Retinal pigment epithelial cell (primary cell): ENCODE measurements at regions not wholly inside any gene's neighbourhood (a gene's known extent, or its start where the extent isn't known, plus 50 kb on each side); places are given as distances from the start of the nearest gene placed in this dataset.

Source experiments
- DNase-seq: peaks from one replicate; pipeline ENCODE4 v3.0.0-alpha.2; 2010; ENCODE audit warnings: low read depth
- H3K4me3 ChIP-seq: 2 replicates; pipeline ENCODE4 v1.5.1; 2011; ENCODE audit warnings: mild to moderate bottlenecking, low read length, control low read depth, moderate library complexity
- TF ChIP-seq, protein P1 (sequence below): conservative IDR thresholded peaks from 2 replicates; pipeline ENCODE4 v1.5.1; 2011; ENCODE audit warnings: low read depth, low read length, control low read depth, inconsistent platforms

DNA sequence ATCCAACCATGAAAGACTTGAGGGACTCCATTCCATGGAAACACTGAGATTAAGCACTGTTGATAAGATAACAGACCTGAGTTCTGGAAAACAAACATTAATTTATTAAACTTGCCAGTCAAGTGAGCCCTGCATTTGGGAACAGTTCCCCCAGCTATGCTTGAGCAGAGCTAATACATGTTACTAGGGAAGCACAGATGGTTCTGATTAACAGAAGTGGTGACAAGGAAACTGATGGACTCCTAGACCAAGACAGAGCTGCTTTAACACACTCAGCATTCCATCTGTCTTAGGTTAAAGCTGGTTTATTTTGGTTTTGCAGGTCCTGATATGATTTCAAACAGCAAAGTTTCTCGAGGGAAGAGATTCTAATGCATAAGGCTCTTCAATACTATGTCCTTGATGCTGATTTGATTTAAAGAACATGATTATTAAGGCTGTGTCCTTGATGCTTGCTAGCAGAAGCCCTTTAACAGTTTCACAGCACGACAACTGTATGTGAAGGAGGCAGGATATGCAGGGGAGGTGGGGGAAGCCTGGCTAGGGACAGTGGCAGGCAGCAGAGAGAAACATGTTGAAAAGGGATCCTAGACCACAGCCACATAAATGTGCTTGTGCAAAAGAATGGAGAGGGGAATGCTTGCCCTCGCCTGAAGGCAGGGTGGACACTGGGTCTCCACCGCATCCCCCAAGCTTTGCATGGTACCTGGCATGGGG lies 66.2 kb downstream of the ACTBL2 start:
- TF ChIP-seq, protein P1, sequence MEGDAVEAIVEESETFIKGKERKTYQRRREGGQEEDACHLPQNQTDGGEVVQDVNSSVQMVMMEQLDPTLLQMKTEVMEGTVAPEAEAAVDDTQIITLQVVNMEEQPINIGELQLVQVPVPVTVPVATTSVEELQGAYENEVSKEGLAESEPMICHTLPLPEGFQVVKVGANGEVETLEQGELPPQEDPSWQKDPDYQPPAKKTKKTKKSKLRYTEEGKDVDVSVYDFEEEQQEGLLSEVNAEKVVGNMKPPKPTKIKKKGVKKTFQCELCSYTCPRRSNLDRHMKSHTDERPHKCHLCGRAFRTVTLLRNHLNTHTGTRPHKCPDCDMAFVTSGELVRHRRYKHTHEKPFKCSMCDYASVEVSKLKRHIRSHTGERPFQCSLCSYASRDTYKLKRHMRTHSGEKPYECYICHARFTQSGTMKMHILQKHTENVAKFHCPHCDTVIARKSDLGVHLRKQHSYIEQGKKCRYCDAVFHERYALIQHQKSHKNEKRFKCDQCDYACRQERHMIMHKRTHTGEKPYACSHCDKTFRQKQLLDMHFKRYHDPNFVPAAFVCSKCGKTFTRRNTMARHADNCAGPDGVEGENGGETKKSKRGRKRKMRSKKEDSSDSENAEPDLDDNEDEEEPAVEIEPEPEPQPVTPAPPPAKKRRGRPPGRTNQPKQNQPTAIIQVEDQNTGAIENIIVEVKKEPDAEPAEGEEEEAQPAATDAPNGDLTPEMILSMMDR: no peak
- no peak for DNase-seq

DNA sequence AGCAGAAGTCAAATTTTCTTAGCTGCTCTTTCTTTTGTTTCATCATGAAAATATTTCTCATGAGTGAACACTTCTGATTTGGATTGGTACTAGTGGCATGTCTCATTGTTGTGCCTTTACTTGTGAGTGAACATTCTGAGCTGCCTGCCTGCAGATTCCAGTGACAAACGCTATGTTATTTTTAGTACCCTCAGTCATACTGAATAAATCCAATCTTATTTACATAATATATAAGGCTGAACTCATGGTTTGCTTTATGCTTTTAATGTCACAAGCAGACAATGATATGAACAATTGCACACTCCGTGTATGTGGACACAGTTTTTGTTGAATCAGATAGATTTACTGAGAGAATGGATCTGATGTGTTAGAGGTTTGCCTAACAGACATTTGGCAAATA lies 67.8 kb downstream of the ACTBL2 start:
- no peak overlapping the region for H3K4me3 ChIP-seq
- no peak for DNase-seq
- TF ChIP-seq, protein P1: no peak

More for the DNA sequence above, 66.2 kb downstream of the ACTBL2 start:
- H3K4me3 ChIP-seq: no peak overlapping the region

DNA sequence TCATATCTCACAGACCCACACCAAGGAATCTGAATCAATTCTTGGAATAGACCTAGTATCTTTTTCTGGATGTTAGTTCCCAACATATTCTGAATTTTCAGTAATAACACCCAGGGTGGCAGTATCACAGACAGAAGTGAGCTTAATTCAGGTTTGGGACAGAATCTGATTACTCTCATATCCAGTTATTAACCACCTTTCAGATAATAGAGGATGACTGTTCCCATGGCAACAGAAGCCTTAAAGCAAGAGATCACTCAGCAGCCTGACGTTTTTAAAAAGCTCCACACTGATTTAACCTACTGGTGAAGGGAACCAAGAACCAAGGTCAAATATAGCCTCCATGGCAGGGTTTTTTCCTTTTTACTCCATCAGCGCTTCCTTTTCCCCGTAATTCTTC lies 68.4 kb downstream of the ACTBL2 start:
- TF ChIP-seq, protein P1: no peak
- DNase-seq: no peak
- no peak overlapping the region for H3K4me3 ChIP-seq

- DNase-seq: no peak
- H3K4me3 ChIP-seq: no peak overlapping the region
- TF ChIP-seq, protein P1: no peak
Measured at GRCh38 chr5:57413145-57413544, 69.5 kb downstream of the ACTBL2 start.

GRCh38 chr5:57412680-57413079 lies 69.9 kb downstream of the ACTBL2 start:
- TF ChIP-seq, protein P1: no peak
- no peak for DNase-seq
- no peak overlapping the region for H3K4me3 ChIP-seq

GRCh38 chr5:57411982-57412381 lies 70.6 kb downstream of the ACTBL2 start:
- DNase-seq: no peak
- no peak overlapping the region for H3K4me3 ChIP-seq
- TF ChIP-seq, protein P1: no peak
